CD14-positive monocyte (primary cell): ENCODE measurements at regions not wholly inside any gene's neighbourhood (a gene's known extent, or its start where the extent isn't known, plus 50 kb on each side); places are given as distances from the start of the nearest gene placed in this dataset.

Source experiments
- DNase-seq, 3 donors: peaks; one replicate each; pipeline ENCODE4 v3.0.0-alpha.2; 2011 to 2022
- H2AFZ ChIP-seq: 2 replicates; pipeline ENCODE4 v1.6.0; 2012; ENCODE audit warnings: mild to moderate bottlenecking, low read depth, low read length, inconsistent platforms; ENCODE audit not compliant: insufficient read depth, poor library complexity, severe bottlenecking
- H3K27ac ChIP-seq, 2 donors: 1 replicate in 1 of 2; 2 replicates in 1 of 2; pipeline ENCODE4 v1.5.1; 2012 to 2013; ENCODE audit warnings: low read length in 2 of 2, control low read depth in 1 of 2, inconsistent platforms in 1 of 2, low read depth in 1 of 2, mild to moderate bottlenecking in 1 of 2
- H3K27me3 ChIP-seq, 2 donors: one replicate each; pipeline versions ENCODE4 v1.6.0 to v1.6.1; 2011 to 2013; ENCODE audit warnings: low read length in 2 of 2; ENCODE audit not compliant: control insufficient read depth in 2 of 2, insufficient read depth in 2 of 2
- H3K36me3 ChIP-seq, 2 donors: replicated peaks in 1 of 2; 1 replicate in 1 of 2; 2 replicates in 1 of 2; pipeline versions ENCODE4 v1.5.1 to v1.6.1; 2012 to 2013; ENCODE audit warnings: low read length in 2 of 2, control low read depth in 1 of 2, inconsistent platforms in 1 of 2, mild to moderate bottlenecking in 1 of 2; ENCODE audit not compliant: insufficient read depth in 2 of 2, control insufficient read depth in 1 of 2
- H3K4me1 ChIP-seq, 2 donors: 1 replicate in 1 of 2; 2 replicates in 1 of 2; pipeline versions ENCODE4 v1.5.1 to v1.6.1; 2012 to 2013; ENCODE audit warnings: low read length in 2 of 2, control low read depth in 1 of 2, inconsistent platforms in 1 of 2, mild to moderate bottlenecking in 1 of 2, moderate library complexity in 1 of 2; ENCODE audit not compliant: insufficient read depth in 2 of 2, control insufficient read depth in 1 of 2
- H3K4me2 ChIP-seq: replicated peaks from 2 replicates; pipeline ENCODE3; 2012; ENCODE audit warnings: low read length, moderate library complexity, mild to moderate bottlenecking; ENCODE audit not compliant: poor library complexity, severe bottlenecking; ENCODE audit errors: extremely low read depth
- H3K4me3 ChIP-seq, 3 experiments: fragments of 200-600 bp in 1 of 3; sonication (generic) in 1 of 3; replicated peaks in 1 of 3; 1 replicate in 2 of 3; 2 replicates in 1 of 3; pipeline ENCODE4 v1.5.1; 2011 to 2013; ENCODE audit warnings: low read length in 3 of 3, mild to moderate bottlenecking in 3 of 3, control low read depth in 2 of 3, low read depth in 2 of 3, inconsistent platforms in 1 of 3, moderate library complexity in 1 of 3
- H3K79me2 ChIP-seq: 2 replicates; pipeline ENCODE4 v1.6.0; 2012; ENCODE audit warnings: mild to moderate bottlenecking, control low read depth, inconsistent platforms, low read length, moderate library complexity; ENCODE audit not compliant: insufficient read depth
- H3K9ac ChIP-seq: 2 replicates; pipeline ENCODE4 v1.6.0; 2017; ENCODE audit warnings: low read length, mild to moderate bottlenecking; ENCODE audit not compliant: insufficient read depth, poor library complexity, severe bottlenecking
- H3K9me3 ChIP-seq, 2 donors: replicated peaks in 1 of 2; 1 replicate in 1 of 2; 2 replicates in 1 of 2; pipeline versions ENCODE4 v1.5.1 to v1.6.1; 2012 to 2013; ENCODE audit warnings: low read length in 2 of 2, control low read depth in 1 of 2; ENCODE audit not compliant: control insufficient read depth in 1 of 2, insufficient read depth in 1 of 2
- H4K20me1 ChIP-seq: 2 replicates; pipeline ENCODE4 v1.6.0; 2012; ENCODE audit warnings: mild to moderate bottlenecking, low read length, control low read depth, moderate library complexity; ENCODE audit not compliant: insufficient read depth
- H3K27ac Mint-ChIP-seq, 7 donors: one replicate each; pipeline ENCODE4 v1.8.0; 2020; ENCODE audit warnings: mild to moderate bottlenecking in 7 of 7, mixed read lengths in 7 of 7, moderate library complexity in 6 of 7, inconsistent platforms in 2 of 7
- H3K27me3 Mint-ChIP-seq, 3 donors: one replicate each; pipeline ENCODE4 v1.8.0; 2021 to 2022; ENCODE audit warnings: low read depth in 3 of 3, mild to moderate bottlenecking in 3 of 3, mixed read lengths in 3 of 3, moderate library complexity in 3 of 3, inconsistent platforms in 1 of 3
- H3K36me3 Mint-ChIP-seq, 2 donors: one replicate each; pipeline ENCODE4 v1.8.0; 2020; ENCODE audit warnings: mixed read lengths in 2 of 2, inconsistent platforms in 1 of 2, mild to moderate bottlenecking in 1 of 2
- H3K4me1 Mint-ChIP-seq: one replicate; pipeline ENCODE4 v1.8.0; 2020; ENCODE audit warnings: mild to moderate bottlenecking, mixed read lengths
- H3K4me3 Mint-ChIP-seq, 2 donors: one replicate each; pipeline ENCODE4 v1.8.0; 2020; ENCODE audit warnings: mild to moderate bottlenecking in 2 of 2, mixed read lengths in 2 of 2, moderate library complexity in 1 of 2
- H3K9me3 Mint-ChIP-seq, 7 donors: one replicate each; pipeline ENCODE4 v1.8.0; 2020 to 2022; ENCODE audit warnings: mixed read lengths in 7 of 7, mild to moderate bottlenecking in 6 of 7, moderate library complexity in 6 of 7, inconsistent platforms in 2 of 7
- WGBS: methylation state at CpG from one replicate; pipeline ENCODE4 v1.1.5; 2013; ENCODE audit warnings: missing lambda C conversion rate; ENCODE audit not compliant: insufficient coverage; 5-methylcytosine and 5-hydroxymethylcytosine counted together
- intact Hi-C, 2 donors: fragments of 100-400 bp; cut with micrococcal nuclease; formaldehyde crosslinking; loops; one replicate each; pipeline versions ENCODE4 v1.15.0 to v1.15.1; 2023
- TF ChIP-seq, protein P1 (sequence below): fragments of 200-600 bp; IDR thresholded peaks from one replicate; pipeline ENCODE4 v1.8.0; 2022; ENCODE audit warnings: antibody characterized with exemption, mild to moderate bottlenecking

- Histone ChIP-seq H4K20me1 (no peaks in the 10 kb centered on the region), H3K27me3 (no peaks in the 10 kb centered on the region), H2AFZ (no peak overlapping the region), H3K4me2 (no peak overlapping the region), H3K79me2 (no peaks in the 10 kb centered on the region), H3K9me3 (no peaks in the 10 kb centered on the region), H3K4me1 (peaks cover 6 to 15% of the 10 kb centered on the region in 2 donors), H3K9ac (no peak overlapping the region), H3K4me3 (no peak overlapping the region), H3K36me3 (no peaks in the 10 kb centered on the region), H3K27ac (no peak overlapping the region)
- H3K27ac Mint-ChIP-seq, result no peak overlapping the region
- no peak for DNase-seq
- intact Hi-C loops, result no loop called here
- H3K4me3 Mint-ChIP-seq, result no peak overlapping the region
- TF ChIP-seq, protein P1, sequence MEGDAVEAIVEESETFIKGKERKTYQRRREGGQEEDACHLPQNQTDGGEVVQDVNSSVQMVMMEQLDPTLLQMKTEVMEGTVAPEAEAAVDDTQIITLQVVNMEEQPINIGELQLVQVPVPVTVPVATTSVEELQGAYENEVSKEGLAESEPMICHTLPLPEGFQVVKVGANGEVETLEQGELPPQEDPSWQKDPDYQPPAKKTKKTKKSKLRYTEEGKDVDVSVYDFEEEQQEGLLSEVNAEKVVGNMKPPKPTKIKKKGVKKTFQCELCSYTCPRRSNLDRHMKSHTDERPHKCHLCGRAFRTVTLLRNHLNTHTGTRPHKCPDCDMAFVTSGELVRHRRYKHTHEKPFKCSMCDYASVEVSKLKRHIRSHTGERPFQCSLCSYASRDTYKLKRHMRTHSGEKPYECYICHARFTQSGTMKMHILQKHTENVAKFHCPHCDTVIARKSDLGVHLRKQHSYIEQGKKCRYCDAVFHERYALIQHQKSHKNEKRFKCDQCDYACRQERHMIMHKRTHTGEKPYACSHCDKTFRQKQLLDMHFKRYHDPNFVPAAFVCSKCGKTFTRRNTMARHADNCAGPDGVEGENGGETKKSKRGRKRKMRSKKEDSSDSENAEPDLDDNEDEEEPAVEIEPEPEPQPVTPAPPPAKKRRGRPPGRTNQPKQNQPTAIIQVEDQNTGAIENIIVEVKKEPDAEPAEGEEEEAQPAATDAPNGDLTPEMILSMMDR, result no peak
- H3K27me3 Mint-ChIP-seq, result peaks cover 0 to 2% (median 0%) of the 10 kb centered on the region in 3 donors
- peaks cover 13% of the 10 kb centered on the region for H3K4me1 Mint-ChIP-seq
- H3K9me3 Mint-ChIP-seq, result no peaks in the 10 kb centered on the region
- no peaks in the 10 kb centered on the region for H3K36me3 Mint-ChIP-seq
- no CpG with 5 or more reads among the region's 5 CpGs for WGBS
Observed at GRCh38 chr17:63134867-63135266, 168.8 kb downstream of the TANC2 start.

DNA sequence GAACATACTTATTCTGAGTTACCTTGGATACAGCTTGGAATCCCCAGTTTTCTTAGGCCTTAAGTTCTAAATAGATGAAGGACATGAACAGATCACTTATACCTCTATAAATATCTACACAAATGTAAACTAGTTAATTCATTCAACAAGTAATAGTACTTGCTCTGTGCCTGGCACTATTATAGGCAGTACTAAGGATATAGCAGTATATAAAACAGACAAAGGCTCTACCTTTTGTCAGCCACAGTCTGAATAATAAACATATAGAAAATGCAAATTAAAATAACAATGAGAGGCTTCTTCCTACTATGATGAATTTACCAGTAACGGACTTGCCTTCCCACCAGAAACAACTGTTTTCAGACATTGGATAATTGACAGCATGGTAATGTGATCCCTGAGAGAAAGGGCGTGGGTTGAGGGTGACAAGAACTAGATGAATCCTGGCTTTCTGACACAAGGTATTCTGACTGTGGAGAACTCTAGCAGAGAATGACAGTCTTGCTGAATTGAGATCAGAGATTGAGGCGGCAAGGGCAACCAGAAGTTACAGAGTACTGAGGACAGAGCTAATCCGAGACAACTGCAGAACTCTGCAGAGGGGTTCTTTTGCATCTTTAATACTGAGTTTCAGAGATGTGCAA lies 170.5 kb downstream of the TANC2 start:
- no peaks in the 10 kb centered on the region for H3K27me3 ChIP-seq
- H3K4me1 Mint-ChIP-seq, result peaks cover 23% of the 10 kb centered on the region
- no peaks in the 10 kb centered on the region for H3K9me3 Mint-ChIP-seq
- H3K4me2 ChIP-seq, result no peak overlapping the region
- peaks cover 0 to 1% of the 10 kb centered on the region in 2 donors for H3K36me3 Mint-ChIP-seq
- H3K27me3 Mint-ChIP-seq, result peaks cover 0 to 2% (median 0%) of the 10 kb centered on the region in 3 donors
- H3K4me3 Mint-ChIP-seq, result no peak overlapping the region
- H3K79me2 ChIP-seq, result no peaks in the 10 kb centered on the region
- no peak for DNase-seq
- no peak overlapping the region for H3K27ac Mint-ChIP-seq
- H3K9me3 ChIP-seq, result no peaks in the 10 kb centered on the region
- no peak overlapping the region for H3K27ac ChIP-seq
- H3K4me3 ChIP-seq, result no peak overlapping the region
- no peak overlapping the region for H3K9ac ChIP-seq
- H2AFZ ChIP-seq, result no peak overlapping the region
- 93% methylated on average over 3 of the region's 4 CpGs for WGBS
- TF ChIP-seq, protein P1, result no peak
- intact Hi-C loops, result no loop called here
- no peaks in the 10 kb centered on the region for H4K20me1 ChIP-seq
- H3K4me1 ChIP-seq, result peaks cover 12 to 24% of the 10 kb centered on the region in 2 donors
- H3K36me3 ChIP-seq, result no peaks in the 10 kb centered on the region
